Left forelimb (tissue), 1 donor: ENCODE measurements at regions not wholly inside any gene's neighbourhood (a gene's known extent, or its start where the extent isn't known, plus 50 kb on each side); places are given as distances from the start of the nearest gene placed in this dataset.

Experiments used
- DNase-seq: peaks from one replicate; pipeline ENCODE4 v3.0.0-alpha.2; 2018; ENCODE audit warnings: low spot score

DNA sequence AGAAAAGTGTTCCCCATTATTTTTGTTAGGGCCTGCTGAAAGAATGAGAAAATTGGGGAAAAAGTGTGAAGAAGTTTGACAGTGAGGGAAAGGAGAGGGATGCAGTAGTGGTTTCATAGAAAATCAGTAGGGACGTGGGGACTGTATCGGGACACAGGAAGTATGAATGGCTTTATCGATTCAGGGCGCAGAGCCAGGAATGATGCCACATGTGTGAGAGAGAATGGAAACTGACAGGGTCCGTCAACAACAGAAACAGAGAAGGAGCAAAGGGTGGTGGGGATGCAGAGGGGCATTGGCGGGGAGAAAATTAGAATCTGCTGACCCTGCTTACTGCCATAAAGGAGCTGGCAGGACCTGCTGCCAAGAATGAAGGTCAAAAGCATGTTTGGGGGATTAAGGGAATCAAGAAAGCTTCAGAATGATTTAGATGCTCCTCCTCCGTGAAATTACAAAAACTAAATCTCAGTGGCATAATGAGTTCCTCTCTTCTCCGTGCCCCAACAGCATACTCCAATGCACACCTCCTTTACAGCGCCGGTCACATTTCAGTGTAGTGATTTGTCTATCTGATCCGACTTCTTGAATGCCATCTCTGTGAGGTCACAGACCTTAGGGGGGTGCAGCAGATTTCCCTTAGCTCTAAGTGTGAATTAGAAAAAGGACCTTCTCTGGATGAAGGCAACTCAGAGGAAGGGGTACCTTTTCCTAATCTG is 92.6 kb downstream of the EMP1 start:
- no peak for DNase-seq

DNA sequence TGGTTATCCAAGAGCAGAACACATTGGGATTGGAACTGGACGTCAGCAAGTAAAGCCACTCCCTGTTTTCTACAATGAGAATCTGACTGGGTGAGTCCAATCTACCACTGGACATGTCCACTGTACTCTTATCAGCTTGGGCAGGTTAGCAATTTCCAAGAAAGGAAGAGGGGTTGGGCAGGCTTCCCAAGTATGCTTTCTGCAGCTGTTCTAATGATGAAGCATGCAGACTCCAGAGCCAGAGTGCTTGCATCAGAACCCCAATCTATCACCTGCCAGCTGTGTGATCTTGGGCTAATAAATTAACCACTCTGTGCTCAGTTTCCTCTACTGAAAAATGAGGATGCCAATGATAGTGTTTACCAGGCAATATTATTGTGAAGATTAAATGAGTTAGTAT is 92.0 kb downstream of the EMP1 start:
- no peak for DNase-seq

DNA sequence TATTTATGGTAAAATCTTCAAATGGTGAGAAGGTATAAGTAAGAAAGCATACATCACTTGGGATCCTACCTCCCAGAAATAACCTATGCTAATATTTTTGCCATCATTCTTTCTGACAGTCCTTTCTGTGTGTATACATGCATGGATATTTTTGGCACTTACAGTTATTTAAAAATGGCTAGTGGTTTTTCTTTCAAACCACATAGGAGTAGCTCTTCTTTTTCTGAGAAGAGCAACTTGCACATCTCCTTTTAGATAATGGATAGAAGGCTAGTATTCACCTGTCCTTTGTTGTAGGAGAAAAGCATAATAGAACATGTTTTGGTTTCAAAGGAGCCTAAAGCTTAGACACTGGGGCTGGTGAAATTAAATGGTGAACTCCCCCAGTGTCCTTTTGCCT is 87.3 kb downstream of the EMP1 start:
- no peak for DNase-seq

DNA sequence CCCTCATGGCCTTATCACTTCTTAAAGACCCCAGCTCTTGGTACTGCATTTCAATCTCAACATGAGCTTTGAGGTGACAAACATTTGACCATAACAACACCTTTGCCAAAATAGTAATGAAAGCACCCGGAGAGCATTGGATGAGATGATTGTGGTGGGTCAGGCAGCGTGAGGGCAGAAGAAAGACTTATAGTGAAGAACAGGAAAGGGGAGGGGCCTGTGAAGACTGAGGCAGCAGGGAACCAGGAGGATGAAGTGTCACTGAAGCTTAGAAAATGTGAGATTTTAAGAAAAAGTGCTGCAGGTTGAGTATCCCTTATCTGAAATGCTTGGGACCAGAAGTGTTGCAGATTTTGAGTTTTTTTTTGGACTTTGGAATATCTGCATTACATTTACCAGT is 86.3 kb downstream of the EMP1 start:
- no peak for DNase-seq

DNA sequence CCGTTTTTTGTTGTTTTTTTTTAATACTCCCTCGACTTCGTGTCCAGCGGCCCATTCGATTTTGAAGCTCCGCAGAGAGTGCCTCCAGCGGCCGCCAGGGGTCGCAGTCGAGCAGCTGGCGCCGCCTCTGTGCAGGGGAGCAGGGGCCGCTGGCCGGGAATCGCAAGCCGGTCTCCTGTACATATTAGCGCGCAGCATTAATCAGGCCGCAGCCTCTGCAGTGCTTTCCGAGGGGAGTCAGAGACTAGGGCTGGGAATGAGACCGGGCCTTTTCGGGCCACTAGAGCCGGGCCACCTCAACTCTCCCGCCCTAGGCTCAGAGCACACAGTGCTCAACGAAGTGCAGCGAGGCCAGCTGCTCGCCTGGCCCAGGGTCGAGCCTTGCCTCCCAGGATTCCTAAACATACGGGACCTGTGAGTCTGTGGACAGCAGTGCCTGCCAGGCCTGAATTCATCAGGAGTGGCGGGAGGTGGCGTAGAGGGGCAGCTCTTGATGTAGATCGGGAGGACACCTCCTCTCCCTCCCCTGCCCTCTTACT is 81.8 kb downstream of the EMP1 start:
- peak; percentile 87 for DNase-seq

DNA sequence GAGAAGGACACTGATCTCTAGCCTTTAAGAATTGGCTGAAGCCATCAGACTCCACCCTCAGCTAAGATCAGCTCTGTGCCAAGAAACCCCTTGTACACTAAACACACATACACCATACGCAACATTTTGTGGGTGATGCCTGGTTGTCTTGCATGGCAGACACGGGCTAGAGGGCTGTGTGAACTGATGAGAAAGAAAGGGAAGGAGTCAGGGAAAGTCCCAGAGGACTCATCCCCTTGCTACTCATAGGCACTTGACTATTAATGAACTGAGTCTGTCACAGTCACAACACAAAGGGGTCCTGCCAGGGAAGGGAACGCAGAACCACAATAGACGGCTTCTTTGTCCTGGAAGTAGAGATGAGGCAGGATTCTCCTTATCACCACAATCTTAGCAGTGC is 80.8 kb downstream of the EMP1 start:
- no peak for DNase-seq

DNA sequence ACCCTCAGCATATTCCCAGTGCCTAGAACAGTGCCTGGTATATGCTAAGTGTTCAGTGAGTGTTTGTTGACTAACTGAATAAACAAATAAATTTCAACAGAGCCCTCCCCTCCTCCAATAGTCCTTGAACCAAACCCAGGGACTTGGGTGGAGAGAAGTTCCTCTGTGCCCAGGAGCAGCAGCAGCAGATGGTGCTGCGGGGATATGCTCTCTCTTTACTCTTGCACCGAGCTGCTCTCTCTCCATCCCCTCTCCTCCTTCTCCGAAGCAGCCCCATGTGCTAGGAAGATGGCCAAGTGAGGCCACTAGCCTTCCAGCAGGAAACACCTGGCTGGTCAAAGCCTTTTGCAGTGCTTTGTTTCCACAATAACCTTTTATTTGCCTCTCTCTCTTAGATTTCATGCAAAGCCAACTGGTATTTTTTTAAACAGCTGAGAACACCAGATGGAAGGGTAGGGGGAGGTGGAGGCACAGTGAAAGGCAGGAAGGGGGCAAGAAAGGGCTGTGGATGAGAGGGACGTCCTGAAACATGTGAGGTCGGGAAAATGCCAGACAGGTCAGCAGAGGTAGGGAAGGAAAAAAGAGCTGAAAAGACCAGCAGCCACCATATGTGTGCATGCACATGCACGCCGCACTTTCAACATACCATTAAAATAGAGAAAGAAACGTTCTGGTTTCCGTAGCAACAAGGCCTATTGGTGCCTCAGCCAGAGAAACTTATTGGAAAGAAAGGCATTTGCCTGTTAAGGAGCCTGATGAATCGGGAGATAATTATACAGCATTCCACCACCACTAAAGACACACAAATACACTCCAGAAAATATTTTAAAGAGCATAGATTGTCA is 78.9 kb downstream of the EMP1 start:
- no peak for DNase-seq

DNA sequence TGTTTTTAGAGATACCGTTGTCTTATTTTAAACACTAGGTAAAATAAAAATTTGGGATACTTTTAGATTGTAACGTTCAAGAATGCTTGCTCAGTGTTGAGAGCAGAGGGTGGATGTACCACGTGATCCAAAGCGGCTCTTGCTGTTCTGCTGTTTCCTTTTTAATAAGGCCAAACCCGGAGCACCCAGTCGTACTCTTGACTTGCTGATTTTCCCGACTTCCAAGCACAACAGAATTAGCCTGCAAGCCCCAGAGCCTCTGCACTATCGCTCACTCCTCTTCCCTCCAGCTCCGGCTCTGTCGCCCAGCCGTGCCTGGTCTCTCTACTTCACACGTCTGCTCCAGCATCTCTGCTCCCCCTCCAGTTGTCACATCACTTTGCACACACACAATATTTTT is 77.3 kb downstream of the EMP1 start:
- DNase-seq: no peak

DNA sequence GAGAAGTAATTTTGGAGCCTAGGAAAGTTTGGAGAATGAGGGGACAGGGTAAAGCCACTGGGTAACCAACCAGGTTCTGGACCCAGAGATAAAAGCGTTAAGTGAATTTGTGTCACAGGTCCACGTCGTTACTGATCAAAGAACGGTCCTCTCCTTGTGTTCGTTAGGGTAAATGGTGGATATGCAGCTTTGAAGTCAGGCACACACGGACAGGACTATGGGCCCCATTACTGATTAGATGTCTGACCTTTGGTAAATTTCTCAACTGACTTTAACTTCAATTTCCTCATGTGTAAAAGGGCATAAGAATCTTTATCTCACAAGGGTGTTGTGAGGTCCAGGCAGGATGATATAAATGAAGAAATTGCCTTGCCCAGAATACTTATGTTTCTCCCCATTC is 76.6 kb downstream of the EMP1 start:
- DNase-seq: no peak

DNA sequence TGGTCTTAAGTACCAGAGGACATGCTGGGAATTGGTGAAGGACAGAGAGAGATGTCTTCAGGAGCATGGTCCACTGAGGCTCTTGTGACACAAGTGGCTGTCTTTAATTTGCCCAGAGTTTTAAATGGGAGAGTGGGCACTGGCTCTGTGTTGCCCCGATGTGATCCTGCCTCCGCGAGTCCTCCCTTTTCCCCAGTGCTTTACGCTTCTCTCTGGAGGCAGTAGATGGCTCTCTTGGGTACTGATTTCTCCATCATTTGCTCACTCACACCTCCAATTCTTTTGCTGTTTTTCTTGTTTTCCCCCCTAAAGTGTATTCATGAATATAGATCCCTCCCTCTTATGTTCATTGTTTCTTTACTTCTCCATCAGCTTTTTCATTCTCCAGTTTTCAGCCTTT is 74.3 kb downstream of the EMP1 start:
- DNase-seq: no peak
